GM19025 (cell line): ENCODE measurements at regions not wholly inside any gene's neighbourhood (a gene's known extent, or its start where the extent isn't known, plus 50 kb on each side); places are given as distances from the start of the nearest gene placed in this dataset.

Experiments
- ATAC-seq: cut with Tn5 transposase; IDR thresholded peaks from one replicate; pipeline ENCODE4 v1.9.1; 2021; ENCODE audit warnings: mild to moderate bottlenecking, low read depth, moderate library complexity; ENCODE audit not compliant: unreplicated experiment

GRCh38 chr3:118000219-118000618, 1034.4 kb downstream of the IGSF11 start:
- no peak for ATAC-seq

GRCh38 chr3:118001380-118001779, 1033.3 kb downstream of the IGSF11 start:
- ATAC-seq: no peak

GRCh38 chr3:118011910-118012309, 1022.7 kb downstream of the IGSF11 start:
- ATAC-seq: no peak

- ATAC-seq: no peak
These were observed 1005.6 kb downstream of the IGSF11 start for GRCh38 chr3:118029049-118029448.

GRCh38 chr3:118036215-118036614, 998.4 kb downstream of the IGSF11 start:
- ATAC-seq: no peak

- ATAC-seq: no peak
These were observed 979.3 kb downstream of the IGSF11 start for GRCh38 chr3:118055381-118055780.

GRCh38 chr3:118057086-118057485, 977.6 kb downstream of the IGSF11 start:
- ATAC-seq: no peak

GRCh38 chr3:118059096-118059495, 975.5 kb downstream of the IGSF11 start:
- no peak for ATAC-seq

GRCh38 chr3:118067439-118067838, 967.2 kb downstream of the IGSF11 start:
- no peak for ATAC-seq

- ATAC-seq: no peak
These were observed 958.8 kb downstream of the IGSF11 start for GRCh38 chr3:118075873-118076272.

GRCh38 chr3:118077332-118077731, 957.3 kb downstream of the IGSF11 start:
- ATAC-seq: no peak

GRCh38 chr3:118080889-118081288, 953.8 kb downstream of the IGSF11 start:
- no peak for ATAC-seq

GRCh38 chr3:118088696-118089095, 946.0 kb downstream of the IGSF11 start:
- no peak for ATAC-seq

- ATAC-seq: no peak
These were observed 945.1 kb downstream of the IGSF11 start for GRCh38 chr3:118089563-118089962.

GRCh38 chr3:118097226-118097625, 937.4 kb downstream of the IGSF11 start:
- ATAC-seq: no peak

GRCh38 chr3:118097660-118098059, 937.0 kb downstream of the IGSF11 start:
- ATAC-seq: no peak

- ATAC-seq: no peak
These were observed 935.8 kb downstream of the IGSF11 start for GRCh38 chr3:118098827-118099226.

- ATAC-seq: no peak
These were observed 932.8 kb downstream of the IGSF11 start for GRCh38 chr3:118101891-118102290.

GRCh38 chr3:118102737-118103136, 931.9 kb downstream of the IGSF11 start:
- no peak for ATAC-seq

GRCh38 chr3:118108201-118108600, 926.4 kb downstream of the IGSF11 start:
- ATAC-seq: no peak

- no peak for ATAC-seq
These were observed 925.9 kb downstream of the IGSF11 start for GRCh38 chr3:118108769-118109168.

- no peak for ATAC-seq
These were observed 924.4 kb downstream of the IGSF11 start for GRCh38 chr3:118110211-118110610.

GRCh38 chr3:118116991-118117390, 917.7 kb downstream of the IGSF11 start:
- no peak for ATAC-seq
